ENCODE measurements at regions not wholly inside any gene's neighbourhood (a gene's known extent, or its start where the extent isn't known, plus 50 kb on each side); places are given as distances from the start of the nearest gene placed in this dataset.

GRCh38 chr12:92085736-92086040, 60.0 kb downstream of the BTG1 start:
- Histone ChIP-seq H3K9me3 (ENCODE audit: control insufficient read depth, insufficient read depth, low read depth, low read length) (no peaks in the 10 kb centered on the region), H3K27ac (ENCODE audit: low read length) (no peak overlapping the region), H3K4me3 (ENCODE audit: low read depth in 2 of 2, low read length in 2 of 2) (no peak overlapping the region), H3K27me3 (ENCODE audit: control insufficient read depth, insufficient read depth, low read length) (no peaks in the 10 kb centered on the region), H3K4me1 (ENCODE audit: control insufficient read depth, insufficient read depth, low read length) (peaks cover 9% of the 10 kb centered on the region), H3K36me3 (ENCODE audit: control insufficient read depth, insufficient read depth, low read length) (no peaks in the 10 kb centered on the region)
- ATAC-seq: no peak
- in situ Hi-C loops (cut with HindIII; ENCODE audit: low pct_unique_long_range_greater_than_20kb, low sequenced_read_pairs) (no loop called here), intact Hi-C loops (cut with micrococcal nuclease; ENCODE audit: unreplicated experiment) (no loop called here)
- BruUV-seq (replicated peaks): no TSS peak
- CTCF ChIA-PET: no interaction called here
- no peak for DNase-seq (ENCODE audit: low read depth, low spot score)
- POLR2A ChIA-PET: interaction anchor here (0.5 kb wide), 1 partner anchor 10 kb away, joined by 3 read pairs; no protein-coding TSS in a partner anchor
- TF ChIP-seq SIN3A (IDR thresholded peaks at IDR 0.05; ENCODE audit: borderline replicate concordance, insufficient read depth, low read depth, low read length) (no peak), POLR2AphosphoS5 (IDR thresholded peaks at IDR 0.05; ENCODE audit: low read depth, low read length) (no peak), TCF7L2 (IDR thresholded peaks at IDR 0.05; ENCODE audit: low read depth, low read length) (no peak)
- TF ChIP-seq, protein P1, sequence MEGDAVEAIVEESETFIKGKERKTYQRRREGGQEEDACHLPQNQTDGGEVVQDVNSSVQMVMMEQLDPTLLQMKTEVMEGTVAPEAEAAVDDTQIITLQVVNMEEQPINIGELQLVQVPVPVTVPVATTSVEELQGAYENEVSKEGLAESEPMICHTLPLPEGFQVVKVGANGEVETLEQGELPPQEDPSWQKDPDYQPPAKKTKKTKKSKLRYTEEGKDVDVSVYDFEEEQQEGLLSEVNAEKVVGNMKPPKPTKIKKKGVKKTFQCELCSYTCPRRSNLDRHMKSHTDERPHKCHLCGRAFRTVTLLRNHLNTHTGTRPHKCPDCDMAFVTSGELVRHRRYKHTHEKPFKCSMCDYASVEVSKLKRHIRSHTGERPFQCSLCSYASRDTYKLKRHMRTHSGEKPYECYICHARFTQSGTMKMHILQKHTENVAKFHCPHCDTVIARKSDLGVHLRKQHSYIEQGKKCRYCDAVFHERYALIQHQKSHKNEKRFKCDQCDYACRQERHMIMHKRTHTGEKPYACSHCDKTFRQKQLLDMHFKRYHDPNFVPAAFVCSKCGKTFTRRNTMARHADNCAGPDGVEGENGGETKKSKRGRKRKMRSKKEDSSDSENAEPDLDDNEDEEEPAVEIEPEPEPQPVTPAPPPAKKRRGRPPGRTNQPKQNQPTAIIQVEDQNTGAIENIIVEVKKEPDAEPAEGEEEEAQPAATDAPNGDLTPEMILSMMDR (IDR thresholded peaks at IDR 0.05): no peak
- TF ChIP-seq, protein P2, sequence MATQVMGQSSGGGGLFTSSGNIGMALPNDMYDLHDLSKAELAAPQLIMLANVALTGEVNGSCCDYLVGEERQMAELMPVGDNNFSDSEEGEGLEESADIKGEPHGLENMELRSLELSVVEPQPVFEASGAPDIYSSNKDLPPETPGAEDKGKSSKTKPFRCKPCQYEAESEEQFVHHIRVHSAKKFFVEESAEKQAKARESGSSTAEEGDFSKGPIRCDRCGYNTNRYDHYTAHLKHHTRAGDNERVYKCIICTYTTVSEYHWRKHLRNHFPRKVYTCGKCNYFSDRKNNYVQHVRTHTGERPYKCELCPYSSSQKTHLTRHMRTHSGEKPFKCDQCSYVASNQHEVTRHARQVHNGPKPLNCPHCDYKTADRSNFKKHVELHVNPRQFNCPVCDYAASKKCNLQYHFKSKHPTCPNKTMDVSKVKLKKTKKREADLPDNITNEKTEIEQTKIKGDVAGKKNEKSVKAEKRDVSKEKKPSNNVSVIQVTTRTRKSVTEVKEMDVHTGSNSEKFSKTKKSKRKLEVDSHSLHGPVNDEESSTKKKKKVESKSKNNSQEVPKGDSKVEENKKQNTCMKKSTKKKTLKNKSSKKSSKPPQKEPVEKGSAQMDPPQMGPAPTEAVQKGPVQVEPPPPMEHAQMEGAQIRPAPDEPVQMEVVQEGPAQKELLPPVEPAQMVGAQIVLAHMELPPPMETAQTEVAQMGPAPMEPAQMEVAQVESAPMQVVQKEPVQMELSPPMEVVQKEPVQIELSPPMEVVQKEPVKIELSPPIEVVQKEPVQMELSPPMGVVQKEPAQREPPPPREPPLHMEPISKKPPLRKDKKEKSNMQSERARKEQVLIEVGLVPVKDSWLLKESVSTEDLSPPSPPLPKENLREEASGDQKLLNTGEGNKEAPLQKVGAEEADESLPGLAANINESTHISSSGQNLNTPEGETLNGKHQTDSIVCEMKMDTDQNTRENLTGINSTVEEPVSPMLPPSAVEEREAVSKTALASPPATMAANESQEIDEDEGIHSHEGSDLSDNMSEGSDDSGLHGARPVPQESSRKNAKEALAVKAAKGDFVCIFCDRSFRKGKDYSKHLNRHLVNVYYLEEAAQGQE (IDR thresholded peaks at IDR 0.05; ENCODE audit: insufficient read depth in 1 of 2, low read depth in 2 of 2, low read length in 1 of 2): no peak

GRCh38 chr12:92085040-92085735, 60.5 kb downstream of the BTG1 start:
- no peak for TF ChIP-seq TCF7L2 (IDR thresholded peaks at IDR 0.05; ENCODE audit: low read depth, low read length)
- TF ChIP-seq SIN3A (IDR thresholded peaks at IDR 0.05; ENCODE audit: borderline replicate concordance, insufficient read depth, low read depth, low read length): no peak
- TF ChIP-seq, protein P2 (IDR thresholded peaks at IDR 0.05; ENCODE audit: insufficient read depth in 1 of 2, low read depth in 2 of 2, low read length in 1 of 2): no peak
- TF ChIP-seq POLR2AphosphoS5 (IDR thresholded peaks at IDR 0.05; ENCODE audit: low read depth, low read length): no peak
- TF ChIP-seq, protein P1 (IDR thresholded peaks at IDR 0.05): no peak
- Histone ChIP-seq H3K36me3 (ENCODE audit: control insufficient read depth, insufficient read depth, low read length) (no peaks in the 10 kb centered on the region), H3K27ac (ENCODE audit: low read length) (no peak overlapping the region), H3K27me3 (ENCODE audit: control insufficient read depth, insufficient read depth, low read length) (no peaks in the 10 kb centered on the region), H3K4me3 (ENCODE audit: low read depth in 2 of 2, low read length in 2 of 2) (no peak overlapping the region), H3K9me3 (ENCODE audit: control insufficient read depth, insufficient read depth, low read depth, low read length) (no peaks in the 10 kb centered on the region), H3K4me1 (ENCODE audit: control insufficient read depth, insufficient read depth, low read length) (peaks cover 12% of the 10 kb centered on the region)
- BruUV-seq (replicated peaks): no TSS peak
- intact Hi-C loops (cut with micrococcal nuclease; ENCODE audit: unreplicated experiment): no loop called here
- POLR2A ChIA-PET: interaction anchor here (0.5 to 0.6 kb wide), 2 partner anchors 9 to 396 kb away, joined by 3 to 4 read pairs; no protein-coding TSS in a partner anchor
- no peak for ATAC-seq
- no peak for DNase-seq (ENCODE audit: low read depth, low spot score)
- in situ Hi-C loops (cut with HindIII; ENCODE audit: low pct_unique_long_range_greater_than_20kb, low sequenced_read_pairs): no loop called here
- CTCF ChIA-PET: no interaction called here
